ENCODE measurements at regions not wholly inside any gene's neighbourhood (a gene's known extent, or its start where the extent isn't known, plus 50 kb on each side); places are given as distances from the start of the nearest gene placed in this dataset.
"Not testable (repeated sequence)": the region's sequence is repeated elsewhere in the genome, so short reads cannot be mapped to it uniquely, and the experiment has no call there.

- ChIA-PET CTCF (no interaction called here), POLR2A (no interaction called here)
- Histone ChIP-seq H3K4me3 (ENCODE audit: low read length) (no peak overlapping the region), H3K27ac (ENCODE audit: low read depth, low read length) (no peak overlapping the region), H3K9me3 (ENCODE audit: low read length) (no peaks in the 10 kb centered on the region), H3K27me3 (ENCODE audit: insufficient read depth, low read length, poor library complexity, severe bottlenecking) (no peaks in the 10 kb centered on the region), H3K4me1 (ENCODE audit: insufficient read depth, low read length) (no peaks in the 10 kb centered on the region), H3K36me3 (ENCODE audit: insufficient read depth, low read length) (no peaks in the 10 kb centered on the region)
- Mint-ChIP-seq H3K4me3 (no peak overlapping the region), H3K27me3 (no peaks in the 10 kb centered on the region), H3K27ac (no peak overlapping the region), H3K9me3 (no peaks in the 10 kb centered on the region), H3K36me3 (no peaks in the 10 kb centered on the region), H3K4me1 (no peaks in the 10 kb centered on the region)
- no peak for DNase-seq
Observed at GRCh38 chr12:90712671-90713070, 242.3 kb downstream of the CCER1 start.

- Histone ChIP-seq H3K36me3 (ENCODE audit: insufficient read depth, low read length) (no peaks in the 10 kb centered on the region), H3K27me3 (ENCODE audit: insufficient read depth, low read length, poor library complexity, severe bottlenecking) (no peaks in the 10 kb centered on the region), H3K4me3 (ENCODE audit: low read length) (no peak overlapping the region), H3K4me1 (ENCODE audit: insufficient read depth, low read length) (no peaks in the 10 kb centered on the region), H3K27ac (ENCODE audit: low read depth, low read length) (no peak overlapping the region), H3K9me3 (ENCODE audit: low read length) (no peaks in the 10 kb centered on the region)
- Mint-ChIP-seq H3K4me3 (no peak overlapping the region), H3K27me3 (no peaks in the 10 kb centered on the region), H3K9me3 (no peaks in the 10 kb centered on the region), H3K27ac (no peak overlapping the region), H3K4me1 (no peaks in the 10 kb centered on the region), H3K36me3 (no peaks in the 10 kb centered on the region)
- ChIA-PET CTCF (no interaction called here), POLR2A (no interaction called here)
- no peak for DNase-seq
Observed at GRCh38 chr12:90710711-90711110, 244.3 kb downstream of the CCER1 start.

- H3K27ac ChIP-seq (ENCODE audit: low read depth, low read length): no peak overlapping the region
- Mint-ChIP-seq H3K27ac (no peak overlapping the region), H3K36me3 (no peaks in the 10 kb centered on the region), H3K9me3 (no peaks in the 10 kb centered on the region), H3K4me1 (no peaks in the 10 kb centered on the region), H3K27me3 (no peaks in the 10 kb centered on the region), H3K4me3 (no peak overlapping the region)
- ChIA-PET CTCF (no interaction called here), POLR2A (no interaction called here)
- no peaks in the 10 kb centered on the region for H3K36me3 ChIP-seq (ENCODE audit: insufficient read depth, low read length)
- no peak overlapping the region for H3K4me3 ChIP-seq (ENCODE audit: low read length)
- H3K4me1 ChIP-seq (ENCODE audit: insufficient read depth, low read length): no peaks in the 10 kb centered on the region
- no peaks in the 10 kb centered on the region for H3K27me3 ChIP-seq (ENCODE audit: insufficient read depth, low read length, poor library complexity, severe bottlenecking)
- DNase-seq: no peak
- H3K9me3 ChIP-seq (ENCODE audit: low read length): no peaks in the 10 kb centered on the region
Observed at GRCh38 chr12:90706036-90706435, 248.9 kb downstream of the CCER1 start.

GRCh38 chr12:90695415-90695814 lies 259.6 kb downstream of the CCER1 start:
- no peaks in the 10 kb centered on the region for H3K9me3 Mint-ChIP-seq
- H3K36me3 ChIP-seq (ENCODE audit: insufficient read depth, low read length): no peaks in the 10 kb centered on the region
- H3K27me3 Mint-ChIP-seq: no peaks in the 10 kb centered on the region
- ChIA-PET POLR2A (no interaction called here), CTCF (no interaction called here)
- no peak for DNase-seq
- no peak overlapping the region for H3K4me3 ChIP-seq (ENCODE audit: low read length)
- H3K4me1 Mint-ChIP-seq: no peaks in the 10 kb centered on the region
- H3K4me1 ChIP-seq (ENCODE audit: insufficient read depth, low read length): no peaks in the 10 kb centered on the region
- H3K27ac Mint-ChIP-seq: peak overlapping the region in 1 of 8 donors; percentile 47
- H3K27me3 ChIP-seq (ENCODE audit: insufficient read depth, low read length, poor library complexity, severe bottlenecking): no peaks in the 10 kb centered on the region
- H3K9me3 ChIP-seq (ENCODE audit: low read length): no peaks in the 10 kb centered on the region
- H3K27ac ChIP-seq (ENCODE audit: low read depth, low read length): no peak overlapping the region
- H3K4me3 Mint-ChIP-seq: no peak overlapping the region
- H3K36me3 Mint-ChIP-seq: no peaks in the 10 kb centered on the region

GRCh38 chr12:90690120-90690519 lies 264.9 kb downstream of the CCER1 start:
- CTCF ChIA-PET: no interaction called here
- Mint-ChIP-seq H3K9me3 (peaks cover 0 to 6% (median 0%) of the 10 kb centered on the region in 5 donors), H3K27me3 (no peaks in the 10 kb centered on the region), H3K4me3 (no peak overlapping the region), H3K27ac (no peak overlapping the region), H3K4me1 (no peaks in the 10 kb centered on the region), H3K36me3 (no peaks in the 10 kb centered on the region)
- POLR2A ChIA-PET: no interaction called here
- DNase-seq: no peak
- Histone ChIP-seq H3K9me3 (ENCODE audit: low read length) (no peaks in the 10 kb centered on the region), H3K27ac (ENCODE audit: low read depth, low read length) (no peak overlapping the region), H3K4me1 (ENCODE audit: insufficient read depth, low read length) (no peaks in the 10 kb centered on the region), H3K4me3 (ENCODE audit: low read length) (no peak overlapping the region), H3K36me3 (ENCODE audit: insufficient read depth, low read length) (no peaks in the 10 kb centered on the region), H3K27me3 (ENCODE audit: insufficient read depth, low read length, poor library complexity, severe bottlenecking) (no peaks in the 10 kb centered on the region)

GRCh38 chr12:90687682-90688081 lies 267.3 kb downstream of the CCER1 start:
- H3K27ac Mint-ChIP-seq; H3K9me3 Mint-ChIP-seq; H3K36me3 ChIP-seq (ENCODE audit: insufficient read depth, low read length); H3K27ac ChIP-seq (ENCODE audit: low read depth, low read length); H3K36me3 Mint-ChIP-seq; H3K27me3 Mint-ChIP-seq; DNase-seq; H3K4me1 ChIP-seq (ENCODE audit: insufficient read depth, low read length); H3K27me3 ChIP-seq (ENCODE audit: insufficient read depth, low read length, poor library complexity, severe bottlenecking); CTCF ChIA-PET; H3K4me3 Mint-ChIP-seq; H3K4me1 Mint-ChIP-seq; POLR2A ChIA-PET; H3K4me3 ChIP-seq (ENCODE audit: low read length); H3K9me3 ChIP-seq (ENCODE audit: low read length): not testable (repeated sequence)

- Histone ChIP-seq H3K4me1 (ENCODE audit: insufficient read depth, low read length) (no peaks in the 10 kb centered on the region), H3K27me3 (ENCODE audit: insufficient read depth, low read length, poor library complexity, severe bottlenecking) (no peaks in the 10 kb centered on the region), H3K27ac (ENCODE audit: low read depth, low read length) (no peak overlapping the region), H3K36me3 (ENCODE audit: insufficient read depth, low read length) (no peaks in the 10 kb centered on the region), H3K4me3 (ENCODE audit: low read length) (no peak overlapping the region), H3K9me3 (ENCODE audit: low read length) (no peaks in the 10 kb centered on the region)
- Mint-ChIP-seq H3K9me3 (peaks cover 0 to 6% (median 0%) of the 10 kb centered on the region in 5 donors), H3K4me1 (no peaks in the 10 kb centered on the region), H3K4me3 (no peak overlapping the region), H3K27me3 (no peaks in the 10 kb centered on the region), H3K27ac (no peak overlapping the region), H3K36me3 (no peaks in the 10 kb centered on the region)
- DNase-seq: no peak
- ChIA-PET CTCF (no interaction called here), POLR2A (no interaction called here)
Observed at GRCh38 chr12:90683871-90684270, 271.1 kb downstream of the CCER1 start.

- no peak overlapping the region for H3K4me3 ChIP-seq (ENCODE audit: low read length)
- no peaks in the 10 kb centered on the region for H3K4me1 ChIP-seq (ENCODE audit: insufficient read depth, low read length)
- Mint-ChIP-seq H3K4me3 (no peak overlapping the region), H3K27ac (no peak overlapping the region), H3K9me3 (peaks cover 0 to 8% (median 0%) of the 10 kb centered on the region in 5 donors), H3K36me3 (no peaks in the 10 kb centered on the region), H3K4me1 (no peaks in the 10 kb centered on the region), H3K27me3 (no peaks in the 10 kb centered on the region)
- H3K27me3 ChIP-seq (ENCODE audit: insufficient read depth, low read length, poor library complexity, severe bottlenecking): no peaks in the 10 kb centered on the region
- CTCF ChIA-PET: no interaction called here
- H3K36me3 ChIP-seq (ENCODE audit: insufficient read depth, low read length): no peaks in the 10 kb centered on the region
- POLR2A ChIA-PET: no interaction called here
- H3K9me3 ChIP-seq (ENCODE audit: low read length): no peaks in the 10 kb centered on the region
- no peak overlapping the region for H3K27ac ChIP-seq (ENCODE audit: low read depth, low read length)
- DNase-seq: no peak
Observed at GRCh38 chr12:90682398-90682797, 272.6 kb downstream of the CCER1 start.

GRCh38 chr12:90679674-90680073 lies 275.3 kb downstream of the CCER1 start:
- no peaks in the 10 kb centered on the region for H3K27me3 Mint-ChIP-seq
- H3K9me3 ChIP-seq (ENCODE audit: low read length): no peaks in the 10 kb centered on the region

More at GRCh38 chr12:90679674-90680073, 275.3 kb downstream of the CCER1 start:
- no peaks in the 10 kb centered on the region for H3K4me1 ChIP-seq (ENCODE audit: insufficient read depth, low read length)
- no peak overlapping the region for H3K27ac ChIP-seq (ENCODE audit: low read depth, low read length)
- peaks cover 0 to 8% (median 0%) of the 10 kb centered on the region in 5 donors for H3K9me3 Mint-ChIP-seq
- ChIA-PET CTCF (no interaction called here), POLR2A (no interaction called here)
- DNase-seq: no peak
- no peaks in the 10 kb centered on the region for H3K36me3 ChIP-seq (ENCODE audit: insufficient read depth, low read length)
- no peaks in the 10 kb centered on the region for H3K36me3 Mint-ChIP-seq
- no peak overlapping the region for H3K4me3 ChIP-seq (ENCODE audit: low read length)
- H3K4me1 Mint-ChIP-seq: no peaks in the 10 kb centered on the region
- H3K27ac Mint-ChIP-seq: no peak overlapping the region
- H3K4me3 Mint-ChIP-seq: no peak overlapping the region
- no peaks in the 10 kb centered on the region for H3K27me3 ChIP-seq (ENCODE audit: insufficient read depth, low read length, poor library complexity, severe bottlenecking)

Data from CD8-positive, alpha-beta memory T cell (primary cell).